ENCODE measurements at regions not wholly inside any gene's neighbourhood (a gene's known extent, or its start where the extent isn't known, plus 50 kb on each side); places are given as distances from the start of the nearest gene placed in this dataset.

- H3K9me3 Mint-ChIP-seq, result peaks cover 28% of the 10 kb centered on the region
- TF ChIP-seq FOXP1 (CRISPR knock-in tag; IDR thresholded peaks at IDR 0.05; ENCODE audit: borderline replicate concordance), result no peak
- TF ChIP-seq TP53 (CRISPR knock-in tag; IDR thresholded peaks at IDR 0.05), result no peak
- TF ChIP-seq TEAD1 (CRISPR knock-in tag; IDR thresholded peaks at IDR 0.05), result no peak
- TF ChIP-seq SMAD4 (CRISPR knock-in tag; IDR thresholded peaks at IDR 0.05), result no peak
- TF ChIP-seq, protein P1, sequence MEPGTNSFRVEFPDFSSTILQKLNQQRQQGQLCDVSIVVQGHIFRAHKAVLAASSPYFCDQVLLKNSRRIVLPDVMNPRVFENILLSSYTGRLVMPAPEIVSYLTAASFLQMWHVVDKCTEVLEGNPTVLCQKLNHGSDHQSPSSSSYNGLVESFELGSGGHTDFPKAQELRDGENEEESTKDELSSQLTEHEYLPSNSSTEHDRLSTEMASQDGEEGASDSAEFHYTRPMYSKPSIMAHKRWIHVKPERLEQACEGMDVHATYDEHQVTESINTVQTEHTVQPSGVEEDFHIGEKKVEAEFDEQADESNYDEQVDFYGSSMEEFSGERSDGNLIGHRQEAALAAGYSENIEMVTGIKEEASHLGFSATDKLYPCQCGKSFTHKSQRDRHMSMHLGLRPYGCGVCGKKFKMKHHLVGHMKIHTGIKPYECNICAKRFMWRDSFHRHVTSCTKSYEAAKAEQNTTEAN (CRISPR knock-in tag; IDR thresholded peaks at IDR 0.05), result no peak
- no peak for TF ChIP-seq NFYB (CRISPR knock-in tag; conservative IDR thresholded peaks at IDR 0.05; ENCODE audit: low read depth)
- no peak for TF ChIP-seq FOXP4 (CRISPR knock-in tag; IDR thresholded peaks at IDR 0.05)
- no peak for TF ChIP-seq ELF4 (CRISPR knock-in tag; IDR thresholded peaks at IDR 0.05; ENCODE audit: low read depth)
- no peak for TF ChIP-seq ZNF317 (CRISPR knock-in tag; IDR thresholded peaks at IDR 0.05; ENCODE audit: borderline replicate concordance, low read depth)
- no peak for TF ChIP-seq STAT6 (CRISPR knock-in tag; conservative IDR thresholded peaks at IDR 0.05; ENCODE audit: low read depth)
- no peak for TF ChIP-seq FOXJ3 (CRISPR knock-in tag; IDR thresholded peaks at IDR 0.05; ENCODE audit: borderline replicate concordance)
- no peak for TF ChIP-seq ZMAT4 (CRISPR knock-in tag; IDR thresholded peaks at IDR 0.05)
- TF ChIP-seq CREB1 (CRISPR knock-in tag; IDR thresholded peaks at IDR 0.05), result no peak
- no peak for TF ChIP-seq GABPB1 (CRISPR knock-in tag; IDR thresholded peaks at IDR 0.05)
- no peak for TF ChIP-seq IRF2 (CRISPR knock-in tag; IDR thresholded peaks at IDR 0.05; ENCODE audit: borderline replicate concordance, low read depth)
- TF ChIP-seq SMAD3 (CRISPR knock-in tag; IDR thresholded peaks at IDR 0.05; ENCODE audit: borderline replicate concordance), result no peak
- TF ChIP-seq, protein P2, sequence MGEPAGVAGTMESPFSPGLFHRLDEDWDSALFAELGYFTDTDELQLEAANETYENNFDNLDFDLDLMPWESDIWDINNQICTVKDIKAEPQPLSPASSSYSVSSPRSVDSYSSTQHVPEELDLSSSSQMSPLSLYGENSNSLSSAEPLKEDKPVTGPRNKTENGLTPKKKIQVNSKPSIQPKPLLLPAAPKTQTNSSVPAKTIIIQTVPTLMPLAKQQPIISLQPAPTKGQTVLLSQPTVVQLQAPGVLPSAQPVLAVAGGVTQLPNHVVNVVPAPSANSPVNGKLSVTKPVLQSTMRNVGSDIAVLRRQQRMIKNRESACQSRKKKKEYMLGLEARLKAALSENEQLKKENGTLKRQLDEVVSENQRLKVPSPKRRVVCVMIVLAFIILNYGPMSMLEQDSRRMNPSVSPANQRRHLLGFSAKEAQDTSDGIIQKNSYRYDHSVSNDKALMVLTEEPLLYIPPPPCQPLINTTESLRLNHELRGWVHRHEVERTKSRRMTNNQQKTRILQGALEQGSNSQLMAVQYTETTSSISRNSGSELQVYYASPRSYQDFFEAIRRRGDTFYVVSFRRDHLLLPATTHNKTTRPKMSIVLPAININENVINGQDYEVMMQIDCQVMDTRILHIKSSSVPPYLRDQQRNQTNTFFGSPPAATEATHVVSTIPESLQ (CRISPR knock-in tag; IDR thresholded peaks at IDR 0.05), result no peak
- DNase-seq (ENCODE audit: low spot score) (no peak), ATAC-seq (no peak)
- no peaks in the 10 kb centered on the region; the same call in 1 of the 2 replicates for H3K36me3 Mint-ChIP-seq
- H3K4me1 Mint-ChIP-seq, result no peaks in the 10 kb centered on the region; the same call in 1 of the 2 replicates
- CTCF ChIA-PET, result interaction anchor here (0.7 kb wide), 1 partner anchor 208 kb away, joined by 3 read pairs; no protein-coding TSS in a partner anchor
- no peak overlapping the region for H3K4me3 Mint-ChIP-seq
- no peak overlapping the region for H3K27ac Mint-ChIP-seq
- no peaks in the 10 kb centered on the region for H3K27me3 Mint-ChIP-seq (ENCODE audit: low read depth)
- POLR2A ChIA-PET, result no interaction called here
These were observed 464.3 kb upstream of the RGMA start for GRCh38 chr15:93553167-93553935.
